ENCODE measurements at regions not wholly inside any gene's neighbourhood (a gene's known extent, or its start where the extent isn't known, plus 50 kb on each side); places are given as distances from the start of the nearest gene placed in this dataset.

DNA sequence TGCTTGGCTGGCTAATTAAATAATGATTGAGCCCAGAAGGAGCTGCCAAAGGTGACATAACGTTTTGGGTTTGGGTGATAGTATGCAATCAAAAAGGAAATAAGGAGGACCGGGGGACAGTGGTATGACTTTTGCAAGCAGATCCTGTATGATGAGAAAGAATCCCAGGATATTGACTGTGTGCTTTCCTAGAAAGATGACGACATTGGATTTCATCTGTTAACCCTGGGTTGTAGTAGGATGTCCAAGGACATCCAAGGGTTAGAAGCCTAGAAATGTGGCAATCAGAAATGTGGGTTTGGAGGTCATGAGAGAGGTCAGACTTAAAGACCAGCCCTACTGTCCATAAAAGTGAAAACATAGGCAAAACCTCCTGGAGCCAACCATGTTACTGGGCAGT lies 50.3 kb upstream of the HMHB1 start:
- intact Hi-C loops (cut with DNase I): no loop called here

DNA sequence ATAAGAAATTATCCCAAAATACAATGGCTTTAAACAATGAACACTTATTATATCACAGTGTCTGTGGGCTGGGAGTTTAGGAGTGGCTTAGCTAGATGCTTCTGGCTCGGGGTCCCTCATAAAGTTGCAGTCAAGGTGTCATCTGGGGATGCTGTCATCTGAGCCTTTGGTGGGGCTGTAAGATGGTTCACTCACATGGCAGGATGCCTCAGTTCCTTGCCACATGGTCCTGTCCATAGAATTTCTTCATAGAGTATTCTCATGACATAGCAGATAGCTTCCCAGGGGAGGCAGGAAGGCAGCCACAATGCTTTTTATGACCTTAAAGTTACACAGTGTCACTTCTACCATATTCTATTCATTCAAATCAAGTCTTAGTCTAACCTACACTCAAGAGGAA lies 51.2 kb upstream of the HMHB1 start:
- no peak for DNase-seq
- intact Hi-C loops (cut with DNase I): no loop called here

More for the DNA sequence above, 50.3 kb upstream of the HMHB1 start:
- DNase-seq: no peak

DNA sequence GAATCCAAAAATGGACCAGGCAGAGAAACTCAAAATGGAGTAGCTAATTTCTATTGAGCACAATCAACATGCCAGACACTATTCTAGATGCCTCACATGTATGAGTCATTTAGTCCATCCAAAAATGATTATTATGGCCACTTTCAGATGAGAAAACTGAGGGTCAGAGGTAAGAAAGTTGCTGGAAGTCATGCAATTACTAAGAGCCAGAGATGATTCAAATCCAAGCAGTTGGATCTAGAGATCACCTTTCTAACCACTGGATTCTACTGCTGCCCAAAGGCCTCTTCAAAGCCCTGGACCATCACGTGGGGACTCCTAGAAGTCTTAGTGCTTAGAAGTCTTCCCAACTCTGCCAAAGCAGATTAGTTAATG lies 51.8 kb upstream of the HMHB1 start:
- DNase-seq: no peak
- intact Hi-C loops (cut with DNase I): no loop called here

DNA sequence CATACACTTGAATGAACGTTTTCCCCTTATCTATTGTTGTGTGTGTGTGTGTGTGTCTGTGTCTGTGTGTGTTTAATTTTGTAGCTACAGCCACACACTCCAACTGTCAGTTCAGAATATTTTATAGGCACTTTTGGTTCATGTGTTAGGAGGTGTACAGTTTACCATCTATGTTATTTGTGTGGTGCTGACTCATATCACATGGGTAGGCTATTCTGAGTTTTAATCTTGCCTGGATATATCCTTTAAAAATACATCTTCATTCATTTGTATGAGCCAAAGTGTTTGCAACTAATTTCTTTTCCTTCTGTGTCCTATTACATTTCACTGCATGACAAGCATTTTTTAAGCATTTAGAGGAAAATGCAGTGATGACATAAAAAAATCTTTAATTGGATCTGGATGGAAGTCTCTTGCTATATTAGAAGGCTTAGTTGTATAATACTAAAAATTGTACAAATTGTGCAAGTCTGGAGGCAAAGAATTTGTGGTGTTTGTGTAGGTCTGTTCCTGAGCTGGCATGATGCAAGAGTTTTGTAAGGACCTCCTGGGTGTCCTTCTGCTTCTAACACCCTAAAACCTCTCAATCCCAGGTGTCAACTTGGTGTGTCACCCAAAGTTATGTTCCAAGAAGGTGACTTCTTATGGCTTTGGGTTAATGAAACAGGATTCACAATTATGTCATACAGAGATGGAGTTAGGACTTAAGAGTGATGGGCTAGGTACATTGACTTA lies 52.4 kb upstream of the HMHB1 start:
- DNase-seq: no peak
- intact Hi-C loops (cut with DNase I): no loop called here

DNA sequence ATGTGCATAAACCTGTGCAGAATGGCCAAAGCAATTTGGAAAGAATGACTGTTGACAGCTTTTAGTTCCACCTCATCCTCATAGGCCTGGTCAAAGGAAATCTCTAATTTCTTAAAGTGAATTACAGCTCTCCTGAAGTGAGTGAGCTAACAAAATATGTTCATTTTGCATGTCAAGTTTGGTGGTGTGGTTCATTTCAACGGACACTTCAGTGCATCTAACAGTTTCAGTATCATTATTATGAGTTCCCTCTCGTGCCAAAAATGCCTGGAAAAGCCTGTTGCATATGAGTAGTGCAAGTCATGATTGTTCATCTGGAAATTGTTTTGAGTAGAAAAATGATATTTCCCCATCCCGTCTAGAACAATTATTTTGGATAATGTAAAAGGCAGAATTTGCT lies 53.2 kb upstream of the HMHB1 start:
- no peak for DNase-seq
- intact Hi-C loops (cut with DNase I): no loop called here

DNA sequence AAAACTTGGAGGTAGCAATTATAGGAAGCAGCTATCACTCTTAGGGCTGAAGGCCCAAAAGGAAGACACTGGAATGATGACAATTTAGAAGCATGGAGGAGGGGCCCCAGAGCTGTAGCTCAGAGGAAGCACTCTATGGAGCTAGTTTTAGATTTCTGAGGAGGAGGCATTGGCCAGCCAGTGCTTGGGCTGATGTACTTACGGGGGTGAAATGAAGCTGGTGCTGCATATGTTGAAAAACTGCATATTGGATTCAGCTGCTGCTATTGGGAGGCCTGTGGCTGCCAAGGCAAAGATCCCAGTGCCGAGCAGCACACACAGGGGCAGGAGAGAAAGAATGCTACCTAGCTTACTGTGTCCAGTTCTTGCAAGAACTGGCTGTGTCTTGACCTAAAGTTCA lies 53.9 kb upstream of the HMHB1 start:
- DNase-seq: no peak
- intact Hi-C loops (cut with DNase I): no loop called here

DNA sequence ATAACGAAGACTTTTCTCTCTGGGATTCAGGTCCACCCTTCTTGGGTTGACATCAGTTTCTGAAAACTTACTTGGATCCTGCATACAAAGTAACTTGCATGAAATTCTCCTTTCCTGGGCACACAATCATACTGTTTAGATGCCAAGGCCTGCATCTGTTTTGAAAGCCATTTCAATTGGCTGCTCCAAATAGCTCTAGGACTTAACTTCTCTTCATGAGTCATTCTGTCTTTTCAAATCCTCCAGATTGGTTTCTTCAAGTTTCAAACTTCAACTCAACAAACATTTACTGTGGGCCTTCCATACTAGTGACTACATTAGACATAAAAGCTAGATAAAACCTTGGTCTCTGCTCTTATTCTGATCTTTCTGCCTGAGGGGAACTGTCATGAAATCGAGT lies 54.8 kb upstream of the HMHB1 start:
- intact Hi-C loops (cut with DNase I): no loop called here
- DNase-seq: no peak

DNA sequence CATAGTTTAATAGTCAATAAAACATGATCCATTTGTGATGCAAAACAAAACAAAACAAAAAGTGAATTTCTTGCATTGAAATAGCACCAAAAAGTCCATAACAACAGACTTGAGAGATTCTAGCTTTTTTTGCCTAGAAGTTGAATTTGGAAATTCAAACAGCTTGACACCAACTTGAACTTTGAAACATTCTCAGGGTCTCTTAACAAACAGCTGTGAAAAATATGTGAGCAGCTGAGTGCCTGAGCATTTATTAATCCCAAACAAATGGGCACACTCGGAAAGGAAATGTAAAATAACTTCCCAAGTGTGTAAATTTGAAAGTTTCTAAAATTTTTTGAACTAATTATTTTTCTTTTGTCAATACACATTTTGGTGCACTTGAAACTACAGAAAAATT lies 56.0 kb upstream of the HMHB1 start:
- intact Hi-C loops (cut with DNase I): no loop called here
- no peak for DNase-seq

DNA sequence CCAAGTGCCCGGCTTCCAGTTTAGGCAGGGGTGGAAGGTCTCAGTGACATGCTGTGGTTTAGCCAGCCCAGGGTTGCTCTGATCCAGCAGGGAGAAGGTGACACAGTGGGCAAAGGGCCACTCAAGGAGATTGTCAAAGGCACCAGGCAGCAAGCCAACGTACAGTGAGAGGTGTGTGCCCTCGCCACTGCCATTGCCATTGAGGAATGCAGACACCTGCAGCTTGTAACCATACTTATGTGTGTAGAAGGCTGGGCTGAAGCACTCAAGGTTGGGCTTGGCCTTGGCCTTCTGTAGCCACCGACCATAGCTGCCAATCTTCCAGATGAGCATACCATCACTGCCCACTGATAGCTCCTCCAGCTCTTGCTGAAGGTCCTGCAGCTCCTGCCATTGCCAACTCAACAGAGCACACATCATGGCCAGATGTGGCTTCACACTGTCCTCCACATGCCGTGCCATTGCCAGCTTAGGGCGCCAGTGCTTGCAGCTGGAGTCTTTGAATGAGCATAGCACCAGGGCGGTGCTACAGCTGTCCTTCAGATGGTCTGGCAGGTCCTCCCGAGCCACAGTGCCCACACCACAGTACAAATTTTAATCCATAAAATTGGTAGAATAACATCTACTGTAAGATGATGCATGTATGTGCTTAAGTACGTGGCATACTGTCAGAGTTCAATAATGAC lies 59.7 kb upstream of the HMHB1 start:
- peak in 1 of 42 donors; percentile 5 for DNase-seq
- intact Hi-C loops (cut with DNase I): no loop called here

DNA sequence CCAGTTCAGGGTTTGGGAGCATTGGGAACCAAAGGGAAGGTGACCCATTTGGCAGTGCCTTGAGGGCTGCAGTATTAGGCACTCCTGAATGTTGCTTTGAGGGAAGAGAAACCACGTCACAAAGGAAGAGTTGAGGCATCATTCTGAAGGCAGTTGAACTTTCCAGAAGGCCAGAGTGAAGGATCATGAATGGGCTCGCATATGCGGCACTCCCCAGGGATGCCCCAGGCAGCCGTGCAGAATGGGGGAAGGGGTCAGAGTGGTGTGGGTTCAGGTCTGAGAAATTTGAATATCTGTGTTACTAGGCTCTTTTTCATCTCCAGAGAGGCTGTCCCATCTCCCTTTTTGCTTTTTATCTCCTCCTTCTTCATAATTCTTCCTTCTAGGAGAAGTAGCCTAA lies 60.6 kb upstream of the HMHB1 start:
- intact Hi-C loops (cut with DNase I): no loop called here
- DNase-seq: no peak

DNA sequence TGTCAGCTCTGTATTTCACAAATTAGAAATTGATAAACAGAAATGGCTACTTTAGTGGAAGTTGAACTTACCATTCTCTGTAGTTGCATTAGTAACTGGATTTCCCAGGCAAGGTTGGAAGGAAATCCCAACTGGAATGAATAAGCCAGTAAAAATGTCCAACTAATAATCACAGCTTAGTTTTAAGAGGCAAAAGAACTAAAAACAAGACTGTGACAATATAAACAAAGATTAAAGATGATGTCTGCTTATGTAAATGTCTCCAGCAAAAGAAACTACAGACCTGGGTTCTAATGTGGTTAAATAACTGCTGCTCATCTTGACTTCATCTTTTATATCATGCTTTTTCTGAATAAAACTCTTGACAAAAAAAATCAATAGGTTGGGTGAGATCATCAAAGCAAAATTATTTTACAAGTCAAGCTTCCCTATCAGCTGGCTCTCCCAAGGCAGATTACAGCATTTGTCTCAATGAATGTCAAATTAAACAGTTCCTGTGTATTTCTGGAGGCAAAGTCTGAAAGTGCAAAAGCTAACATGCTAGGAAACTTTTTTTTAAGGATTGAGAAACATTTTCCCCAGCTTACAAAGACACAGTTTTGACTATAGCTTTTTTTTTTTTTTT lies 62.3 kb upstream of the HMHB1 start:
- intact Hi-C loops (cut with DNase I): no loop called here
- DNase-seq: no peak

DNA sequence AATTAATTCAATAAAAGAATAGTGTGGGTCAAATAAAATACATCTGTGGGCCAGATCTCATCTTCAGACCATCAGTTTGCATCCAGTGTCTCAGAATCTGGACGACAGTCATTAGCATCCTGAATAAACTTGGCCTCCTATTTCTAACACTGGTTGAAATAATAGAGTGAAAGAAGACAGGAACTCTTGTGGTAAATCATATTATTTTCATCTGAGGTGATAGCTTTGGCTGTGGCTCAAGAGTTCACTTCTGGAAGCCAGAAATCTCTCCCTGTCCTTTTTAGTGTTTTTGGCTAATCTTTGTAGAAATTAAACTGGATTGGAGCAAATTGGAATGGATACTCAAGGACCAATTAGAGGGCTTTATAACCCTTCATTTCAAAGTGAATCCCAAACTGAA lies 63.4 kb upstream of the HMHB1 start:
- intact Hi-C loops (cut with DNase I): no loop called here
- DNase-seq: no peak

DNA sequence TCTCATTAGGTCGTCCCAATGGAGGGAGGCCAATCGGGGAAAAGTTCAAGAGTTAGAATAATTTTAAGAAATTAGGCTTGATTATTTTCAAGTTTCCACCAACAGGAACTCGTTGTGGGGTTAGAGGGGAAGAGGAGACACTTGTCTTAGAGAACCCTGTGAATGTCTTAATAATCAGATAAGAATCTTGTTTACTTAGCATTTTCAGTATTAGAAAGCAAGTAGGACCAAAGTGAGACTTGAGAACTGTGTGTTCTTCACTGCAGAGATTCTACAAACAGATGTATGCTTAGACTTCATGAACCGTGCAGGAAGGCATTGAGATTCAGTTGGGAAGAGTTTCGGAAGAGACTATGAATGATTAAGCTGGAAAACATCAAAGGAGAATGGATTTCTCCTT lies 69.0 kb upstream of the HMHB1 start:
- intact Hi-C loops (cut with DNase I): no loop called here
- DNase-seq: no peak

DNA sequence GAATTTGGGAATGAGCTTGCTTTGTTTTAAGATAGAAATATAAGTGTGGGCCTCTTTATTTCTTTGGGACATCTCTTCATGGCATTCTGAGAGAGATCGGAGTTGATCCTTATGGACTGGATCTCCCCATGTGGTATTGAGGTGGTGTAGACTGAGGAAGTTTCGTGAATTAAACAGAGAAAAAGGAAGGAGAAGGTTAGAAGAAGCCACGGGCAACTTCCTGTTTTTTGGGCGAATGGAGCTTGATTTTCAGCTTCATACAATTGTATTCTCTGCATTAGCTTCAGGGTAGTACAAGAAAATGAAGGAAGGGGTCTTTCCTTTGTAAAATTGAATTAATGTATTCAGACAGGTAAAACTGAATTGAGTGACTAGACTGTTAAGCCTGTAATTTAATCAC lies 70.5 kb upstream of the HMHB1 start:
- intact Hi-C loops (cut with DNase I): no loop called here
- no peak for DNase-seq

DNA sequence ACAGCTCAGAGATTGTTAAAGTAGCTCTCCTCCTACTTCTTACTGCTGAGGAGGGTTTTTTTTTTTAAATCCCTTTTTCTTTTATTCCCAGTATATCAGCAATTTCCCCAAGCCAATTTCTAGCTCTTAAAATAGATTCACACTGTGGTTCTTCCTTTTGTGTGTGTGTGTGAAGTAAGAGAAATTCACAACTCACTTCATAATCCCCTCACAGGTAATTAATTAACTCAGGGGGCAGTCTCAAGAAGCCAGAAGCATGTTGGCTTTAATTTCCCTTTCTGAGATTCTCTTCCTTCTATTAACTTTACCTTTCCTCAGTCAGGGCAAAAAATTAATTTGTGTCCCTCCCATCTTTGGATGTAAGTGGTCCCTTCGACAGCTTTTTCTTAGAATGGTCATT lies 71.0 kb upstream of the HMHB1 start:
- intact Hi-C loops (cut with DNase I): no loop called here
- no peak for DNase-seq

DNA sequence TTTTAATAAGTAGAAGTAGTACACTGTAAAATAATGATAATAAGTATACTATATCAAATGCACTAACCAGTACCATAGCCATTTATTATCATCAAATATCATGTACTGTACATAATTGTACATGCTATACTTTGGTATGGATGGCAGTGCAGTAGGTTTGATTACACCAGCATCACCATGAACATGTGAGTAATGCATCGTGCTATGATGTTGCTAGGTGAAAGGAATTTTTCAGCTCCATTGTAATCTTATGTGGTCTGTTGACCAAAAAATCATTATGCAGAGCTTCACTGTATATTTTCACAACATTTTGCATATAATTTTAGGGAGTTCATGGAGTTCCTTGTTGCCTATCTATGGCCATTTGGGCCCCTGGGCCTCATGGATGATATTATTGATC lies 72.2 kb upstream of the HMHB1 start:
- no peak for DNase-seq
- intact Hi-C loops (cut with DNase I): no loop called here

DNA sequence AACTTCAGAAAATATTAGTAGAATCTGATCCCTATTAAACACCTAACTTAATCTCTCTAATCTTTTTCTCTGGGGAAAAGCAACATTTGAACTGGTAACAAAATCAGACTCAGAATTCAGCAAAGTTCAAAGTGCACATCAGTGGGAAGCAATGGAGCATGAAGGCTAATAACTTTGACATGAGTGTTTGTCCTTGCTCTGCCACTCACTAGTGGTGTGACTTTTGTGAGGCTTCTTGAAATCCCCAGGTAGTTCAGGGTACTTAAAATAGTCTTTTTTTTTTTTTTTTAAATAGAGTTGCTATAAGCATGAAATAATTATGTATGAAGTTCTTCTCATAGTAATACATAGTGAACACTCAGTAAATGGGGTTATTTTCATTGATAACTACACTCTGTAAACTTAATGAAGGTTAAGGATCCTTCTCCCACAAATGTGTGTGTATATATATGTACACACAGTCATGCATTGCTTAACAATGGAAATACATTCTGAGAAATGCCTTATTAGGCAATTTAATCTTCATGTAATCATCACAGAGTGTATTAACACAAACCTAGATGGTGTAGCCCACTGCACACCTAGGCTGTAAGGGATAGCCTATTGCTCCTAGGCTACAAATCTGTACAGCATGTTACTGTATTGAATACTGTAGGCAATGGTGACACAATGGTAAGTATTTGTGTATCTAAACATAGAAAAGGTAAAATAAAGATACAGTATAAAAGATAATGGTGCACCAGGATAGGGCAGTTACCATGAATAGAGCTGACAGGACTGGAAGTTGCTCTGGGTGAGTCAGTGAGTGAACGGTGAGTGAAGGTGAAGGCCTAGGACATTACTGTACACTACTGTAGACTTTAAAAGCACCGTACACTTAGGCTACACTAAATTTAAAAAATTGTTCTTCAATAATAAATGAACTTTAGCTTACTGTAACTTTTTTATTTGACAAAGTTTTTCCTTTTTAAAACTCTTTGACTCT lies 73.3 kb upstream of the HMHB1 start:
- intact Hi-C loops (cut with DNase I): no loop called here
- DNase-seq: no peak

DNA sequence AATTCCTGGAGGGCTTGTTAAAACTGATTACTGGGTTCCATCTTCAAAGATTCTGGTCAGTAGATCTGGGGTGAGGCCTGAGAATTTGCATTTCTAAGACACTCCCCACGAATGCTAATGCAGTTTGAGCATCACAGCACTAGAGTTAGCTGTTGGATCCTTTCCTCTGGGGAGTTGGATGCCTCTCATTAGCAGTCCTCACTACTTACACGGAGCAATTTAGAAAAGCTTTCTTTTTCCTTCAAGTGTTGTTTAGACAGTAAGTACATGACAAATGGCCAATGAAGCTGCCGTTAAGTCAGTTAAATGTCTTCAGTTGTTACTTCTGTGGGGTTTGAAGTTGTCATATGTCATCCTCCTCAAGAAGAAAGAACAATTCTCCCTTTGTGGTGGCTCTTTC lies 74.9 kb upstream of the HMHB1 start:
- intact Hi-C loops (cut with DNase I): no loop called here
- no peak for DNase-seq

DNA sequence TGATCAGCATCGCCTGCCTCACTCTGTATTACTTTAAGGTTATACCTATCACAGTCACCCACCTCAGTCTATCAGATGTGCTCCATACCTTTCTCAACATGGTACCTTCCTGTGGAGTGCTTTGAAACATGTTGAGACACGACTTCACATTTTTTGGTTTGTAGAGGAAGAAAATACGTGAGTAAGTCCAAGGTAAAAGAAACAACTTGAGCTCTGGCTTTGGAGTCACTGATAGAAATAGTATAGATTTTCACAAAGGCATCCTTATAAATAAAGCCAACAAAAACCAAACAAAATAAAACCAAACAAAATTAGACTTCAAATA lies 77.5 kb upstream of the HMHB1 start:
- no peak for DNase-seq
- intact Hi-C loops (cut with DNase I): no loop called here
